ENCODE measurements at regions not wholly inside any gene's neighbourhood (a gene's known extent, or its start where the extent isn't known, plus 50 kb on each side); places are given as distances from the start of the nearest gene placed in this dataset.
A peak's percentile ranks its signal among the peaks of the same experiment; 100 is the strongest.

DNA sequence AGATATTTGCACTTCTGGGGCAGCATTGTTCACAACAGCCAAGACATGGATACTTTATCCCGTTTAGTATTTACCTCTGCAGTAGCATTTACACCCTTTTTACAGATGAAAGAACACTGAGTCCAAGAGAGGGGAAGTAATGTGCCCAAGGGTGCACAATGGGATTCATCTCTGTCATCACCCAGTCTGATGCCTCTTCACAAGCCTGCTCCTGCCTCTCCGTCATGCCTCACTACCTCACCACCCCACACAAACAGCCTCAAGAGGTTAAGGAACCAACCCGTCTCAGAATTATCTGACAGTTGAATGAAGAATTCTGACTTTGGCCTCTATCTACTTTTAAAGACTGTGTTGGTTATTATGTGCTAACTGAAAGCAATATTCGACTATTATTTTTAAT lies 368.4 kb downstream of the ATP23 start:
- no peak for DNase-seq (ENCODE audit: low read depth)
- no peak overlapping the region for H3K4me3 ChIP-seq (ENCODE audit: low read depth, low read length)
- TF ChIP-seq, protein P1, sequence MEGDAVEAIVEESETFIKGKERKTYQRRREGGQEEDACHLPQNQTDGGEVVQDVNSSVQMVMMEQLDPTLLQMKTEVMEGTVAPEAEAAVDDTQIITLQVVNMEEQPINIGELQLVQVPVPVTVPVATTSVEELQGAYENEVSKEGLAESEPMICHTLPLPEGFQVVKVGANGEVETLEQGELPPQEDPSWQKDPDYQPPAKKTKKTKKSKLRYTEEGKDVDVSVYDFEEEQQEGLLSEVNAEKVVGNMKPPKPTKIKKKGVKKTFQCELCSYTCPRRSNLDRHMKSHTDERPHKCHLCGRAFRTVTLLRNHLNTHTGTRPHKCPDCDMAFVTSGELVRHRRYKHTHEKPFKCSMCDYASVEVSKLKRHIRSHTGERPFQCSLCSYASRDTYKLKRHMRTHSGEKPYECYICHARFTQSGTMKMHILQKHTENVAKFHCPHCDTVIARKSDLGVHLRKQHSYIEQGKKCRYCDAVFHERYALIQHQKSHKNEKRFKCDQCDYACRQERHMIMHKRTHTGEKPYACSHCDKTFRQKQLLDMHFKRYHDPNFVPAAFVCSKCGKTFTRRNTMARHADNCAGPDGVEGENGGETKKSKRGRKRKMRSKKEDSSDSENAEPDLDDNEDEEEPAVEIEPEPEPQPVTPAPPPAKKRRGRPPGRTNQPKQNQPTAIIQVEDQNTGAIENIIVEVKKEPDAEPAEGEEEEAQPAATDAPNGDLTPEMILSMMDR (IDR thresholded peaks at IDR 0.05; ENCODE audit: insufficient read depth, low read depth, low read length), result no peak

DNA sequence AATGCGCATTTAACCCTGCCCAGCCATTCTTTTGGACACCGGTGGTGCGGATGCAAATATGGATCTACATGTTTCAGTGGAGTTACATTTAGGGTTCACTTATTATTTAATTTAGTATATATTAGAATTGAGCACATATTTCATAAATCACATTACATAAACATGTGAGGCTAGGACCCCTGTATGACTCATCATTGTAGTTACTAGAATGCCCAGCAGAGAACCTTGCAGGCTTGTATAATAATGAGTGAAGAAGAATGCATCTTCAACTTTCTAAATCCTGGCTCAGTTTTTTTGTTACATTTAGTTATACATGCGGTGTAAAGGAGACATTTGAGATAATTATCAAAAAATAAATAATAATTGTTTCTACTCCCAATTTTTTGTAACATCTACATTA lies 369.0 kb downstream of the ATP23 start:
- DNase-seq (ENCODE audit: low read depth), result peak; percentile 67
- no peak overlapping the region for H3K4me3 ChIP-seq (ENCODE audit: low read depth, low read length)
- TF ChIP-seq, protein P1 (IDR thresholded peaks at IDR 0.05; ENCODE audit: insufficient read depth, low read depth, low read length), result peak; percentile 5

DNA sequence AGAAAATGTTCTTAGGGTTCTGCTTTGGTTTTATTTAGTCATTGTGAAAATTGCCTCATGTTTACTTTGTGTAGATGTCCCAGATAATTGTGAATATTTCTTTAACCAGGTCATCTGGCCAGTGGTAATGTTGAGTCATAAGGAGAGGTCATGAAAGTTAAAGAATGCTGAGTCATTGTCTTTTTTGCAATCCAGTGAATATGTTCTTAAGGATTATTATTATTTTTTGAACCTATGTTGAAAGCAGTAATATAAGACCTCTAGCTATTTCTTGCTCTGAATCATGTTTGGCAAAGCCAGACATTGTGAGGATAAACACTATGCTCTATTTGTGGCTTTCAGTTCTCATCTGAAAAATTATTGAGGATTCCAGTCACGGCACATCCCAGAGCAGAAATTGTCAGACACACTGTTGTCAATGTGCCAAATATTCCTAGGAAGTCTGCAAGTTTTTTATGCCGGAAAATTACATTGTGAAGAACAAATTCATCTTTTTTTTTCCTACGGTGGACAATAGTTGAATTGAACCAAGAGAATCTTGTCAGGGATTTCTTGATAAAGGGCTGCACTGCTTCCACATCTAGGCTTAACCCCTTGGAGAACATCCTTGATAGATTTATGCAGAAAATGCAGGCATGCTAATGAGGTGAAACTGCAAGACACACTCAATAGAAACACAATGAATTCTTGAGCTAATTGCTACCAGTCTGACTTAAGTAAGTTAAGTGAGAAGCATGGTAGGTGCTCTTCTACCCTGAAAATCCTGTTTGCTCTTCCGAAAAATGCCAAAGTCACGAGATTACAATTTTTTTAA lies 369.6 kb downstream of the ATP23 start:
- peak; percentile 99 for DNase-seq (ENCODE audit: low read depth)
- TF ChIP-seq, protein P1 (IDR thresholded peaks at IDR 0.05; ENCODE audit: insufficient read depth, low read depth, low read length), result no peak

DNA sequence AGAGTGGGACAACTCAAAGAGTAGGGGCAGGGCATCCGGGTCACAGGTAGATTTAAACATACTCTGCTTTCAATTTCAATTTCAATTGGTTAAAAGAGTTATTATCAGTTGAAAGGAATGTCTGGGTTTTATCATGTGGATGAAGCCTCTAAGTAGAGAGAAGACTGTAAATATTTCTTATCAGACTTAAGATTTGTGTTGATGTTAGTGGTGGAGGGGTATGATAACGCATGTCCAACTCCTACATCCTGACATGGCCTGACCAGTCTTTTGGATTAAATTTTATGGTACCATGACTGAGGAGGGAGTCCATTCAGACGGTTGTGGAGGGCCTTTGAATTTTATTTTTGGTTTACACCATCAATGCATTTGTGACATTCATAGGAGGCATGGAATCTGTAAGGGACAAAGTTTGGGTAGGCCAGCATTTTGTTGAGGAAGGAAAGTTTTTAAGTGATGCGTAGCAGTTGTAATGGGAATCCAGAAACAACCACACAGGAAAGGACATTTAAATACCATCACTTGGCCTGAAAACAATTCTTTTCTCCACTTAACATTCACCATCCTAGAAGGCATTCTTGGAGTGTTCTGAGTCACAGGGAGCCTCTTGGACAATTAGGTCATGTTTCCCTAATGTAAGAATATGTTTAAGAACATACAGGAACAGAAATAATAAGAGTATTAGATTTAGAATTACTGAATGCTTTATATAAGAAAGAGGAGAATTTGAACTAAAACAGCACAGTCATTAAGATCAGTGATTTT lies 371.9 kb downstream of the ATP23 start:
- no peak overlapping the region for H3K4me3 ChIP-seq (ENCODE audit: low read depth, low read length)
- peak; percentile 84 for DNase-seq (ENCODE audit: low read depth)
- TF ChIP-seq, protein P1 (IDR thresholded peaks at IDR 0.05; ENCODE audit: insufficient read depth, low read depth, low read length), result no peak

More for the DNA sequence above, 369.6 kb downstream of the ATP23 start:
- no peak overlapping the region for H3K4me3 ChIP-seq (ENCODE audit: low read depth, low read length)

DNA sequence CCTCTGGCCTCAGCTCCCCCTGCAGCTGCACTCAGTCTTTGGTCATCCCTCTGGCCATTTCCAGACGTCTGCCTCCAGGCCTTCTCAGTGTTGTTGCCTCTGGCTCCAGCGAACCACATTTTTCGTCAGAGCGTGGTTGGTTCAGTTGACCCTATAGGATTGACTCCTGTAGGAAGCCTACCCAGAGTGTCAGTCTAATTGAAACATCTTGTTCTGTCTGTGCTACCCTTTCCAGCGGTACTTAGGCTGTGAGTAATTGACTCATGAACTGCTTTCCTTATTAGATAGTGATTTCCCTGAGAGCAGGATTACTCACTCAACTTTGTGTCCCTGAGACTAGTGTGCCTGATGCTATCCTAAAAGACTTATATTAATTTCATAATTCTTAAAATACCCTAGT lies 373.2 kb downstream of the ATP23 start:
- TF ChIP-seq, protein P1 (IDR thresholded peaks at IDR 0.05; ENCODE audit: insufficient read depth, low read depth, low read length), result no peak
- DNase-seq (ENCODE audit: low read depth), result peak; percentile 42
- H3K4me3 ChIP-seq (ENCODE audit: low read depth, low read length), result no peak overlapping the region

DNA sequence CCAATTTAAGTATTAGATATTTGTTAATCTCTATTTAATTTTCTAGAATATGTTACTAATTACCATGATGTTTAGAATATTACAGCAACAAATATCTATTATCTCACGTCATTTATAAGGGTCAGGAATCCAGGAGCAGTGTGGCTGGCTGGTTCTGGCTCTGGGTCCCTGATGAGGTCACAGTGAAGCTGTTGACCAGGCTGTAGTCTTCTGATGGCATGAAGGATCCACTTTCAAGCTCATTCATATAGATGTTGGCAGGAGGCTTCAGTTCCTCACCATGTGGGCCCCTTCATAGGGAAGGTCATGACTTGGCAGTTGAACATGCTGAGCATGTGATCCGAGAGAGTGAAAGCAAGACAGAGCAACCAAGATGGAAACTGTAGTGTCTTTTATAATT lies 375.6 kb downstream of the ATP23 start:
- DNase-seq (ENCODE audit: low read depth), result no peak
- no peak overlapping the region for H3K4me3 ChIP-seq (ENCODE audit: low read depth, low read length)
- TF ChIP-seq, protein P1 (IDR thresholded peaks at IDR 0.05; ENCODE audit: insufficient read depth, low read depth, low read length), result no peak

Measured in fibroblast of villous mesenchyme (primary cell).